Fibroblast of the conjunctiva (primary cell): ENCODE measurements at regions not wholly inside any gene's neighbourhood (a gene's known extent, or its start where the extent isn't known, plus 50 kb on each side); places are given as distances from the start of the nearest gene placed in this dataset.
"Not testable (repeated sequence)": the region's sequence is repeated elsewhere in the genome, so short reads cannot be mapped to it uniquely, and the experiment has no call there.

Experiments
- DNase-seq: peaks from one replicate; pipeline ENCODE4 v3.0.0-alpha.2; 2010; ENCODE audit warnings: low read depth

GRCh38 chr12:87332987-87333726 lies 696.0 kb downstream of the C12orf50 start:
- DNase-seq: no peak

GRCh38 chr12:87330071-87330555 lies 699.1 kb downstream of the C12orf50 start:
- DNase-seq: not testable (repeated sequence)

- no peak for DNase-seq
Measured at GRCh38 chr12:87329076-87329863, 699.9 kb downstream of the C12orf50 start.

GRCh38 chr12:87323369-87323768 lies 705.8 kb downstream of the C12orf50 start:
- peak; percentile 17 for DNase-seq

- no peak for DNase-seq
Measured at GRCh38 chr12:87320724-87321123, 708.5 kb downstream of the C12orf50 start.

GRCh38 chr12:87317302-87317701 lies 711.9 kb downstream of the C12orf50 start:
- no peak for DNase-seq

GRCh38 chr12:87311206-87311605 lies 718.0 kb downstream of the C12orf50 start:
- no peak for DNase-seq

GRCh38 chr12:87310126-87310525 lies 719.1 kb downstream of the C12orf50 start:
- no peak for DNase-seq

GRCh38 chr12:87305481-87305880 lies 723.7 kb downstream of the C12orf50 start:
- peak; percentile 10 for DNase-seq

GRCh38 chr12:87304406-87304805 lies 724.8 kb downstream of the C12orf50 start:
- no peak for DNase-seq

GRCh38 chr12:87303396-87304012 lies 725.7 kb downstream of the C12orf50 start:
- no peak for DNase-seq

- no peak for DNase-seq
Measured at GRCh38 chr12:87302126-87302745, 727.0 kb downstream of the C12orf50 start.

- DNase-seq: no peak
Measured at GRCh38 chr12:87290505-87290904, 738.7 kb downstream of the C12orf50 start.

GRCh38 chr12:87283886-87284285 lies 745.3 kb downstream of the C12orf50 start:
- no peak for DNase-seq

- DNase-seq: no peak
Measured at GRCh38 chr12:87283111-87283510, 746.1 kb downstream of the C12orf50 start.

- DNase-seq: no peak
Measured at GRCh38 chr12:87280893-87281292, 748.3 kb downstream of the C12orf50 start.

- no peak for DNase-seq
Measured at GRCh38 chr12:87280356-87280755, 748.8 kb downstream of the C12orf50 start.

GRCh38 chr12:87274594-87275245 lies 754.5 kb downstream of the C12orf50 start:
- DNase-seq: no peak

GRCh38 chr12:87272851-87273250 lies 756.4 kb downstream of the C12orf50 start:
- no peak for DNase-seq

GRCh38 chr12:87270919-87271318 lies 758.3 kb downstream of the C12orf50 start:
- DNase-seq: no peak

GRCh38 chr12:87266305-87266704 lies 762.9 kb downstream of the C12orf50 start:
- no peak for DNase-seq

GRCh38 chr12:87259391-87259790 lies 769.8 kb downstream of the C12orf50 start:
- no peak for DNase-seq
